Peyer's patch (tissue), 4 donors: ENCODE measurements at regions not wholly inside any gene's neighbourhood (a gene's known extent, or its start where the extent isn't known, plus 50 kb on each side); places are given as distances from the start of the nearest gene placed in this dataset.

Experiments
- POLR2A ChIP-seq, 2 donors: fragments of 450-650 bp; IDR thresholded peaks; one replicate each; pipeline ENCODE4 v1.5.1; 2017; ENCODE audit warnings: antibody characterized with exemption in 2 of 2, mild to moderate bottlenecking in 2 of 2, moderate library complexity in 2 of 2
- TF ChIP-seq, protein P1 (sequence below), 6 experiments: fragments of 450-650 bp in 4 of 6; fragments of 200-600 bp in 2 of 6; sonication (generic) in 1 of 6; IDR thresholded peaks; one replicate each; pipeline ENCODE4 v1.5.1; 2017 to 2019; ENCODE audit warnings: antibody characterized with exemption in 6 of 6, mild to moderate bottlenecking in 3 of 6, moderate library complexity in 1 of 6

DNA sequence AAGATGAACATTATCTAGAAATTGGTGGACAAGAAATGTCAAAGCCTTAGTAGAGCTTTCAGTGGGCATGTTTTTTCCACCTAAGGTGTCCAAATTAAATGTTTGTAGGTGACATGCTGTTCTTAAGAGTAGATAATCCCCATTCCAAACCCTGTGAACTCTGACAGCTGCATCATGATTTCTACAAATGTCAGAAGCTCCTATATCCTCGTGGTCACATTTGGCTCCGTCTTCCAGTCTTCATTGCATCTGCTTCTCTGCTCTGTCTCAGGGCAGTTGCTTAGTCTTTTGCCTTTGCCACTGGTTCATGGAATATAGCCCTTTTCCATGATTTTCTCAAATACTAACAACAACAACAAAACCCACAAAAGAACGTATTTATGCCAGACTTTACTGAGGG, 234.5 kb downstream of the DLEU7 start:
- TF ChIP-seq, protein P1, sequence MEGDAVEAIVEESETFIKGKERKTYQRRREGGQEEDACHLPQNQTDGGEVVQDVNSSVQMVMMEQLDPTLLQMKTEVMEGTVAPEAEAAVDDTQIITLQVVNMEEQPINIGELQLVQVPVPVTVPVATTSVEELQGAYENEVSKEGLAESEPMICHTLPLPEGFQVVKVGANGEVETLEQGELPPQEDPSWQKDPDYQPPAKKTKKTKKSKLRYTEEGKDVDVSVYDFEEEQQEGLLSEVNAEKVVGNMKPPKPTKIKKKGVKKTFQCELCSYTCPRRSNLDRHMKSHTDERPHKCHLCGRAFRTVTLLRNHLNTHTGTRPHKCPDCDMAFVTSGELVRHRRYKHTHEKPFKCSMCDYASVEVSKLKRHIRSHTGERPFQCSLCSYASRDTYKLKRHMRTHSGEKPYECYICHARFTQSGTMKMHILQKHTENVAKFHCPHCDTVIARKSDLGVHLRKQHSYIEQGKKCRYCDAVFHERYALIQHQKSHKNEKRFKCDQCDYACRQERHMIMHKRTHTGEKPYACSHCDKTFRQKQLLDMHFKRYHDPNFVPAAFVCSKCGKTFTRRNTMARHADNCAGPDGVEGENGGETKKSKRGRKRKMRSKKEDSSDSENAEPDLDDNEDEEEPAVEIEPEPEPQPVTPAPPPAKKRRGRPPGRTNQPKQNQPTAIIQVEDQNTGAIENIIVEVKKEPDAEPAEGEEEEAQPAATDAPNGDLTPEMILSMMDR (IDR thresholded peaks at IDR 0.05) = no peak
- no peak for TF ChIP-seq POLR2A (IDR thresholded peaks at IDR 0.05)
